ENCODE measurements at regions not wholly inside any gene's neighbourhood (a gene's known extent, or its start where the extent isn't known, plus 50 kb on each side); places are given as distances from the start of the nearest gene placed in this dataset.

GRCh38 chr13:105016266-105016665, 1519.2 kb downstream of the EFNB2 start:
- TF ChIP-seq CTCF (IDR thresholded peaks at IDR 0.05) (no peak), POLR2A (IDR thresholded peaks at IDR 0.05) (no peak), POLR2AphosphoS5 (IDR thresholded peaks at IDR 0.05) (no peak)

Measured in gastroesophageal sphincter (tissue), 3 donors.